HG03565 (cell line): ENCODE measurements at regions not wholly inside any gene's neighbourhood (a gene's known extent, or its start where the extent isn't known, plus 50 kb on each side); places are given as distances from the start of the nearest gene placed in this dataset.

Experiments used
- ATAC-seq: cut with Tn5 transposase; IDR thresholded peaks from one replicate; pipeline ENCODE4 v1.9.1; 2021; ENCODE audit warnings: mild to moderate bottlenecking, moderate library complexity; ENCODE audit not compliant: unreplicated experiment

GRCh38 chr1:79074975-79075374 lies 68.4 kb upstream of the ADGRL4 start:
- ATAC-seq: no peak

GRCh38 chr1:79069828-79070227 lies 63.3 kb upstream of the ADGRL4 start:
- no peak for ATAC-seq

GRCh38 chr1:79059341-79059740 lies 52.8 kb upstream of the ADGRL4 start:
- ATAC-seq: no peak
